H1 (cell line): ENCODE measurements at regions not wholly inside any gene's neighbourhood (a gene's known extent, or its start where the extent isn't known, plus 50 kb on each side); places are given as distances from the start of the nearest gene placed in this dataset.
A peak's percentile ranks its signal among the peaks of the same experiment; 100 is the strongest.

Experiments
- ASH2L ChIP-seq: fragments of 200-600, 300-600 bp; sonication (generic); IDR thresholded peaks from one replicate; pipeline ENCODE4 v1.7.1; 2017; ENCODE audit warnings: low read length
- CHD1 ChIP-seq: IDR thresholded peaks from 2 replicates; pipeline ENCODE4 v1.6.1; 2012; ENCODE audit warnings: low read depth, low read length, improper control_type of control experiment
- EGR1 ChIP-seq: IDR thresholded peaks from 2 replicates; pipeline ENCODE4 v1.6.1; 2011; ENCODE audit warnings: low read depth, low read length, borderline replicate concordance
- FOSL1 ChIP-seq: IDR thresholded peaks from 2 replicates; pipeline ENCODE4 v1.6.1; 2011; ENCODE audit warnings: mild to moderate bottlenecking, low read depth, low read length, moderate library complexity; ENCODE audit not compliant: insufficient read depth
- JUN ChIP-seq: IDR thresholded peaks from 2 replicates; pipeline ENCODE4 v1.6.1; 2011; ENCODE audit warnings: low read depth, mild to moderate bottlenecking, improper control_type of control experiment, low read length
- KDM1A ChIP-seq: fragments of 200-600, 300-600 bp; sonication (generic); IDR thresholded peaks from 2 replicates; pipeline ENCODE4 v1.7.1; 2016; ENCODE audit warnings: mild to moderate bottlenecking, low read length, borderline replicate concordance
- MAFK ChIP-seq: IDR thresholded peaks from 2 replicates; pipeline ENCODE4 v1.6.1; 2012; ENCODE audit warnings: low read depth, mild to moderate bottlenecking, improper control_type of control experiment, low read length
- PHF8 ChIP-seq: fragments of 200-600 bp; sonication (generic); conservative IDR thresholded peaks from 2 replicates; pipeline ENCODE4 v1.7.1; 2012; ENCODE audit warnings: low read depth, mild to moderate bottlenecking, inconsistent platforms, low read length, moderate library complexity
- TF ChIP-seq, protein P1 (sequence below): fragments of 300-600 bp; sonication (generic); IDR thresholded peaks from 2 replicates; pipeline ENCODE4 v1.7.1; 2012; ENCODE audit warnings: low read length, moderate library complexity, mild to moderate bottlenecking, inconsistent platforms; ENCODE audit not compliant: insufficient replicate concordance
- TF ChIP-seq, protein P2 (sequence below), 3 experiments: IDR thresholded peaks; 1 replicate in 2 of 3; 2 replicates in 1 of 3; pipeline versions ENCODE4 v1.5.1 to v1.6.1; 2011; ENCODE audit warnings: low read length in 3 of 3, mild to moderate bottlenecking in 3 of 3, inconsistent platforms in 2 of 3, low read depth in 1 of 3, moderate library complexity in 1 of 3; ENCODE audit not compliant: insufficient read depth in 1 of 3; ENCODE audit errors: control extremely low read depth in 1 of 3

DNA sequence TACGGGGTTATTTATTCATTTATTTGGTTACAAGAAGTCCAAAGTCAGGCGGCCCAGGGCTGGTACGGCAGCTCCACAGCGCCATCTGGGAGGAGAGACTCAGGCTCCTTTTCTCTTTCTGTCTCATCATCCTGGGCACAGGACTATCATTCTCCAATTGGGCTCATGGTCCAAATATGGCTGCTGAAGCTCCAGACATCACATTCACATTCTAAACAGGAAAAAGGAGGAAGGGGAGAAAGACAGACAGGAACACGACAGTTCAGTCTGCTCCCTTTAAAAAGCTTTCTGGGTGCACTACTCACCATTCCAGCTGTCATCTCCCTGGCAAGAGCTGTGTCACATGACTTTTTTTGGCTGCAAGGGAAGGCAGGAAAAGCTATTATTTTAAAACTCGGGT, 74.4 kb upstream of the PDZD8 start (continued):
- TF ChIP-seq, protein P1, sequence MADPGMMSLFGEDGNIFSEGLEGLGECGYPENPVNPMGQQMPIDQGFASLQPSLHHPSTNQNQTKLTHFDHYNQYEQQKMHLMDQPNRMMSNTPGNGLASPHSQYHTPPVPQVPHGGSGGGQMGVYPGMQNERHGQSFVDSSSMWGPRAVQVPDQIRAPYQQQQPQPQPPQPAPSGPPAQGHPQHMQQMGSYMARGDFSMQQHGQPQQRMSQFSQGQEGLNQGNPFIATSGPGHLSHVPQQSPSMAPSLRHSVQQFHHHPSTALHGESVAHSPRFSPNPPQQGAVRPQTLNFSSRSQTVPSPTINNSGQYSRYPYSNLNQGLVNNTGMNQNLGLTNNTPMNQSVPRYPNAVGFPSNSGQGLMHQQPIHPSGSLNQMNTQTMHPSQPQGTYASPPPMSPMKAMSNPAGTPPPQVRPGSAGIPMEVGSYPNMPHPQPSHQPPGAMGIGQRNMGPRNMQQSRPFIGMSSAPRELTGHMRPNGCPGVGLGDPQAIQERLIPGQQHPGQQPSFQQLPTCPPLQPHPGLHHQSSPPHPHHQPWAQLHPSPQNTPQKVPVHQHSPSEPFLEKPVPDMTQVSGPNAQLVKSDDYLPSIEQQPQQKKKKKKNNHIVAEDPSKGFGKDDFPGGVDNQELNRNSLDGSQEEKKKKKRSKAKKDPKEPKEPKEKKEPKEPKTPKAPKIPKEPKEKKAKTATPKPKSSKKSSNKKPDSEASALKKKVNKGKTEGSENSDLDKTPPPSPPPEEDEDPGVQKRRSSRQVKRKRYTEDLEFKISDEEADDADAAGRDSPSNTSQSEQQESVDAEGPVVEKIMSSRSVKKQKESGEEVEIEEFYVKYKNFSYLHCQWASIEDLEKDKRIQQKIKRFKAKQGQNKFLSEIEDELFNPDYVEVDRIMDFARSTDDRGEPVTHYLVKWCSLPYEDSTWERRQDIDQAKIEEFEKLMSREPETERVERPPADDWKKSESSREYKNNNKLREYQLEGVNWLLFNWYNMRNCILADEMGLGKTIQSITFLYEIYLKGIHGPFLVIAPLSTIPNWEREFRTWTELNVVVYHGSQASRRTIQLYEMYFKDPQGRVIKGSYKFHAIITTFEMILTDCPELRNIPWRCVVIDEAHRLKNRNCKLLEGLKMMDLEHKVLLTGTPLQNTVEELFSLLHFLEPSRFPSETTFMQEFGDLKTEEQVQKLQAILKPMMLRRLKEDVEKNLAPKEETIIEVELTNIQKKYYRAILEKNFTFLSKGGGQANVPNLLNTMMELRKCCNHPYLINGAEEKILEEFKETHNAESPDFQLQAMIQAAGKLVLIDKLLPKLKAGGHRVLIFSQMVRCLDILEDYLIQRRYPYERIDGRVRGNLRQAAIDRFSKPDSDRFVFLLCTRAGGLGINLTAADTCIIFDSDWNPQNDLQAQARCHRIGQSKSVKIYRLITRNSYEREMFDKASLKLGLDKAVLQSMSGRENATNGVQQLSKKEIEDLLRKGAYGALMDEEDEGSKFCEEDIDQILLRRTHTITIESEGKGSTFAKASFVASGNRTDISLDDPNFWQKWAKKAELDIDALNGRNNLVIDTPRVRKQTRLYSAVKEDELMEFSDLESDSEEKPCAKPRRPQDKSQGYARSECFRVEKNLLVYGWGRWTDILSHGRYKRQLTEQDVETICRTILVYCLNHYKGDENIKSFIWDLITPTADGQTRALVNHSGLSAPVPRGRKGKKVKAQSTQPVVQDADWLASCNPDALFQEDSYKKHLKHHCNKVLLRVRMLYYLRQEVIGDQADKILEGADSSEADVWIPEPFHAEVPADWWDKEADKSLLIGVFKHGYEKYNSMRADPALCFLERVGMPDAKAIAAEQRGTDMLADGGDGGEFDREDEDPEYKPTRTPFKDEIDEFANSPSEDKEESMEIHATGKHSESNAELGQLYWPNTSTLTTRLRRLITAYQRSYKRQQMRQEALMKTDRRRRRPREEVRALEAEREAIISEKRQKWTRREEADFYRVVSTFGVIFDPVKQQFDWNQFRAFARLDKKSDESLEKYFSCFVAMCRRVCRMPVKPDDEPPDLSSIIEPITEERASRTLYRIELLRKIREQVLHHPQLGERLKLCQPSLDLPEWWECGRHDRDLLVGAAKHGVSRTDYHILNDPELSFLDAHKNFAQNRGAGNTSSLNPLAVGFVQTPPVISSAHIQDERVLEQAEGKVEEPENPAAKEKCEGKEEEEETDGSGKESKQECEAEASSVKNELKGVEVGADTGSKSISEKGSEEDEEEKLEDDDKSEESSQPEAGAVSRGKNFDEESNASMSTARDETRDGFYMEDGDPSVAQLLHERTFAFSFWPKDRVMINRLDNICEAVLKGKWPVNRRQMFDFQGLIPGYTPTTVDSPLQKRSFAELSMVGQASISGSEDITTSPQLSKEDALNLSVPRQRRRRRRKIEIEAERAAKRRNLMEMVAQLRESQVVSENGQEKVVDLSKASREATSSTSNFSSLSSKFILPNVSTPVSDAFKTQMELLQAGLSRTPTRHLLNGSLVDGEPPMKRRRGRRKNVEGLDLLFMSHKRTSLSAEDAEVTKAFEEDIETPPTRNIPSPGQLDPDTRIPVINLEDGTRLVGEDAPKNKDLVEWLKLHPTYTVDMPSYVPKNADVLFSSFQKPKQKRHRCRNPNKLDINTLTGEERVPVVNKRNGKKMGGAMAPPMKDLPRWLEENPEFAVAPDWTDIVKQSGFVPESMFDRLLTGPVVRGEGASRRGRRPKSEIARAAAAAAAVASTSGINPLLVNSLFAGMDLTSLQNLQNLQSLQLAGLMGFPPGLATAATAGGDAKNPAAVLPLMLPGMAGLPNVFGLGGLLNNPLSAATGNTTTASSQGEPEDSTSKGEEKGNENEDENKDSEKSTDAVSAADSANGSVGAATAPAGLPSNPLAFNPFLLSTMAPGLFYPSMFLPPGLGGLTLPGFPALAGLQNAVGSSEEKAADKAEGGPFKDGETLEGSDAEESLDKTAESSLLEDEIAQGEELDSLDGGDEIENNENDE = no peak
- no peak for TF ChIP-seq FOSL1
- TF ChIP-seq MAFK = no peak
- TF ChIP-seq JUN = no peak
- no peak for TF ChIP-seq EGR1
- TF ChIP-seq PHF8 = no peak
- TF ChIP-seq KDM1A = peak; percentile 90
- no peak for TF ChIP-seq CHD1
- TF ChIP-seq ASH2L = no peak
- TF ChIP-seq, protein P2, sequence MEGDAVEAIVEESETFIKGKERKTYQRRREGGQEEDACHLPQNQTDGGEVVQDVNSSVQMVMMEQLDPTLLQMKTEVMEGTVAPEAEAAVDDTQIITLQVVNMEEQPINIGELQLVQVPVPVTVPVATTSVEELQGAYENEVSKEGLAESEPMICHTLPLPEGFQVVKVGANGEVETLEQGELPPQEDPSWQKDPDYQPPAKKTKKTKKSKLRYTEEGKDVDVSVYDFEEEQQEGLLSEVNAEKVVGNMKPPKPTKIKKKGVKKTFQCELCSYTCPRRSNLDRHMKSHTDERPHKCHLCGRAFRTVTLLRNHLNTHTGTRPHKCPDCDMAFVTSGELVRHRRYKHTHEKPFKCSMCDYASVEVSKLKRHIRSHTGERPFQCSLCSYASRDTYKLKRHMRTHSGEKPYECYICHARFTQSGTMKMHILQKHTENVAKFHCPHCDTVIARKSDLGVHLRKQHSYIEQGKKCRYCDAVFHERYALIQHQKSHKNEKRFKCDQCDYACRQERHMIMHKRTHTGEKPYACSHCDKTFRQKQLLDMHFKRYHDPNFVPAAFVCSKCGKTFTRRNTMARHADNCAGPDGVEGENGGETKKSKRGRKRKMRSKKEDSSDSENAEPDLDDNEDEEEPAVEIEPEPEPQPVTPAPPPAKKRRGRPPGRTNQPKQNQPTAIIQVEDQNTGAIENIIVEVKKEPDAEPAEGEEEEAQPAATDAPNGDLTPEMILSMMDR (IDR thresholded peaks at IDR 0.05; ENCODE audit: control extremely low read depth in 1 of 3, insufficient read depth in 1 of 3, low read depth in 1 of 3, low read length in 3 of 3) = peak; percentile 42 to 60 (median 59)
